Breast epithelium (tissue), 4 donors: ENCODE measurements at regions not wholly inside any gene's neighbourhood (a gene's known extent, or its start where the extent isn't known, plus 50 kb on each side); places are given as distances from the start of the nearest gene placed in this dataset.
A peak's percentile ranks its signal among the peaks of the same experiment; 100 is the strongest.

Experiments used
- DNase-seq, 2 donors: peaks; one replicate each; pipeline ENCODE4 v3.0.0-alpha.2; 2019; ENCODE audit warnings: low spot score in 2 of 2
- H3K27ac ChIP-seq, 2 donors: fragments of 200-600 bp; sonication (generic) in 1 of 2; one replicate each; pipeline ENCODE4 v1.5.1; 2016 to 2019; ENCODE audit warnings: mild to moderate bottlenecking in 1 of 2
- H3K27me3 ChIP-seq, 2 donors: fragments of 200-600 bp; sonication (generic) in 1 of 2; one replicate each; pipeline versions ENCODE4 v1.5.1 to v1.6.0; 2017 to 2019; ENCODE audit warnings: control low read depth in 1 of 2, mild to moderate bottlenecking in 1 of 2
- H3K36me3 ChIP-seq: fragments of 200-600 bp; one replicate; pipeline ENCODE4 v1.5.1; 2019
- H3K4me1 ChIP-seq, 2 donors: fragments of 200-600 bp; sonication (generic); one replicate each; pipeline ENCODE4 v1.5.1; 2016 to 2019; ENCODE audit warnings: control low read depth in 1 of 2
- H3K4me3 ChIP-seq, 3 donors: fragments of 200-600 bp; sonication (generic); 1 replicate in 2 of 3; 2 replicates in 1 of 3; pipeline ENCODE4 v1.5.1; 2016 to 2019; ENCODE audit warnings: mild to moderate bottlenecking in 3 of 3, moderate library complexity in 2 of 3
- H3K9me3 ChIP-seq, 2 donors: fragments of 200-600 bp; sonication (generic) in 1 of 2; one replicate each; pipeline ENCODE4 v1.5.1; 2016 to 2019; ENCODE audit warnings: control low read depth in 1 of 2
- CTCF ChIP-seq, 3 donors: fragments of 450-650 bp; IDR thresholded peaks; one replicate each; pipeline ENCODE4 v1.5.1; 2016 to 2017; ENCODE audit warnings: antibody characterized with exemption in 3 of 3, mild to moderate bottlenecking in 3 of 3, moderate library complexity in 3 of 3
- POLR2A ChIP-seq: fragments of 450-650 bp; IDR thresholded peaks from one replicate; pipeline ENCODE4 v1.6.1; 2016; ENCODE audit warnings: antibody characterized with exemption, mild to moderate bottlenecking, moderate library complexity
- POLR2AphosphoS5 ChIP-seq, 3 donors: sonication (generic); formaldehyde crosslinking; IDR thresholded peaks; one replicate each; pipeline ENCODE4 v1.6.1; 2017; ENCODE audit warnings: antibody characterized with exemption in 3 of 3
- intact Hi-C: fragments of 100-400 bp; cut with DNase I; formaldehyde crosslinking; loops from one replicate; pipeline ENCODE4 v1.15.1; 2023; ENCODE audit warnings: low total_unique reads

DNA sequence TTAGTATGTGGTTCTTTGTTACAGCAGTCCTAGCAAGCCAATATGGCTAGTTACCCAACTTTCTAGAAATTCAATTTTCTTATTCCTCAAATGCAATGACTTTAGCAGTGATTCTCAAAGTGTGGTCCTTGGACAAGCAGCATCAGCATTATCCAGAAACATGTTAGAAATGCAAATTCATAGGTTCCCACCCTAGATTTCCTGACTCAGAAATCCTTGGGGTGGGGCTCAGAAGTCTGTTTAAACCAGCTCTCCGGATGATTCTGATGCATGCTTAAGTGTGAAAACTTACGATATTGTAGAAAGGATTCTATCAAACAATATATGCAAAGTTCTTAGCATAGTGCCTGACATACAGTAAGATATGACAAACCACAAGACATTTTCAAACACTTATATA is 757.1 kb downstream of the DHX35 start:
- no peak overlapping the region for H3K27ac ChIP-seq
- H3K36me3 ChIP-seq, result no peaks in the 10 kb centered on the region
- H3K27me3 ChIP-seq, result no peaks in the 10 kb centered on the region
- no peak overlapping the region for H3K4me3 ChIP-seq
- intact Hi-C loops, result no loop called here
- H3K9me3 ChIP-seq, result no peaks in the 10 kb centered on the region
- DNase-seq, result no peak
- TF ChIP-seq POLR2A (no peak), POLR2AphosphoS5 (IDR thresholded peaks at IDR 0.05) (no peak), CTCF (IDR thresholded peaks at IDR 0.05) (no peak)
- no peaks in the 10 kb centered on the region for H3K4me1 ChIP-seq

- Histone ChIP-seq H3K36me3 (no peaks in the 10 kb centered on the region), H3K9me3 (no peaks in the 10 kb centered on the region), H3K27ac (no peak overlapping the region), H3K4me3 (no peak overlapping the region), H3K27me3 (no peaks in the 10 kb centered on the region), H3K4me1 (no peaks in the 10 kb centered on the region)
- no peak for TF ChIP-seq POLR2AphosphoS5 (IDR thresholded peaks at IDR 0.05)
- no peak for TF ChIP-seq CTCF (IDR thresholded peaks at IDR 0.05)
- intact Hi-C loops, result no loop called here
- DNase-seq, result no peak
These were observed 755.8 kb downstream of the DHX35 start for GRCh38 chr20:39717936-39718335.

- Histone ChIP-seq H3K36me3 (no peaks in the 10 kb centered on the region), H3K9me3 (no peaks in the 10 kb centered on the region), H3K4me3 (no peak overlapping the region), H3K27ac (no peak overlapping the region), H3K27me3 (no peaks in the 10 kb centered on the region), H3K4me1 (no peaks in the 10 kb centered on the region)
- TF ChIP-seq CTCF (IDR thresholded peaks at IDR 0.05), result no peak
- no peak for TF ChIP-seq POLR2AphosphoS5 (IDR thresholded peaks at IDR 0.05)
- no peak for TF ChIP-seq POLR2A
- intact Hi-C loops, result no loop called here
- no peak for DNase-seq
These were observed 754.7 kb downstream of the DHX35 start for GRCh38 chr20:39716796-39717341.

GRCh38 chr20:39713076-39713840 is 751.1 kb downstream of the DHX35 start:
- H3K9me3 ChIP-seq, result no peaks in the 10 kb centered on the region
- TF ChIP-seq POLR2A, result no peak
- TF ChIP-seq POLR2AphosphoS5 (IDR thresholded peaks at IDR 0.05), result no peak
- no peak for TF ChIP-seq CTCF (IDR thresholded peaks at IDR 0.05)
- no peaks in the 10 kb centered on the region for H3K4me1 ChIP-seq
- intact Hi-C loops, result no loop called here
- H3K36me3 ChIP-seq, result no peaks in the 10 kb centered on the region
- no peak overlapping the region for H3K27ac ChIP-seq
- no peaks in the 10 kb centered on the region for H3K27me3 ChIP-seq
- DNase-seq, result no peak
- H3K4me3 ChIP-seq, result no peak overlapping the region

DNA sequence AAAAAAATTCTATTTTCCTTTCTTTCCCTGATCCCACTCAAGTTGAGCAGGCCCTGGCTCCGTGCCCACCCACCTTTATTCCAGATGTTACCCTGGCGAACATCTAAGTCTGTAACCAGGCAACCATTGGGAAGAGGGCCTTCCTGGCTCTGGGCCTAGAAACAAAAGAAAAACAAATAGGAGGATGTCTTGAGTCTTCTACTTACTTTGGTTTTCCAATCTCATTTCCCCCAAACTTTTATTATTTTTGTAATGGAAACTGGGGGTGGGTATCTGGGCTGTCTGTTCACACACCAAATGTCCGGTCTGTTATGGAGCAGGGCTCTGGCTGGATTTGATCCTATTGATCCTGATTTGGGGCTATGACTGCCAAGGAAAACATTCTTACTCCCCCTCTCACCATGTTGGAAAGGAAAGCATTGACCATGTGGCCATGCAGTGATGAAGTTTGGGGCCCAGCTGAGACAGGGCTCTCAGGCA is 744.1 kb downstream of the DHX35 start:
- Histone ChIP-seq H3K27me3 (no peaks in the 10 kb centered on the region), H3K27ac (peak overlapping the region; percentile 8 to 48), H3K9me3 (no peaks in the 10 kb centered on the region), H3K36me3 (no peaks in the 10 kb centered on the region), H3K4me1 (no peaks in the 10 kb centered on the region), H3K4me3 (no peak overlapping the region)
- intact Hi-C loops, result no loop called here
- no peak for DNase-seq
- TF ChIP-seq CTCF (IDR thresholded peaks at IDR 0.05) (no peak), POLR2AphosphoS5 (IDR thresholded peaks at IDR 0.05) (no peak), POLR2A (no peak)
